Suprapubic skin (tissue), 3 donors: ENCODE measurements at regions not wholly inside any gene's neighbourhood (a gene's known extent, or its start where the extent isn't known, plus 50 kb on each side); places are given as distances from the start of the nearest gene placed in this dataset.

Experiments
- POLR2AphosphoS5 ChIP-seq, 3 donors: sonication (generic); formaldehyde crosslinking; IDR thresholded peaks; one replicate each; pipeline ENCODE4 v1.6.1; 2017; ENCODE audit warnings: antibody characterized with exemption in 3 of 3
- TF ChIP-seq, protein P1 (sequence below), 2 donors: fragments of 200-600 bp in 1 of 2; fragments of 450-650 bp in 1 of 2; sonication (generic) in 1 of 2; IDR thresholded peaks; one replicate each; pipeline ENCODE4 v1.5.1; 2016 to 2019; ENCODE audit warnings: antibody characterized with exemption in 2 of 2, mild to moderate bottlenecking in 1 of 2, moderate library complexity in 1 of 2

GRCh38 chr12:126507231-126507630 is 1442.0 kb downstream of the AACS start:
- TF ChIP-seq, protein P1, sequence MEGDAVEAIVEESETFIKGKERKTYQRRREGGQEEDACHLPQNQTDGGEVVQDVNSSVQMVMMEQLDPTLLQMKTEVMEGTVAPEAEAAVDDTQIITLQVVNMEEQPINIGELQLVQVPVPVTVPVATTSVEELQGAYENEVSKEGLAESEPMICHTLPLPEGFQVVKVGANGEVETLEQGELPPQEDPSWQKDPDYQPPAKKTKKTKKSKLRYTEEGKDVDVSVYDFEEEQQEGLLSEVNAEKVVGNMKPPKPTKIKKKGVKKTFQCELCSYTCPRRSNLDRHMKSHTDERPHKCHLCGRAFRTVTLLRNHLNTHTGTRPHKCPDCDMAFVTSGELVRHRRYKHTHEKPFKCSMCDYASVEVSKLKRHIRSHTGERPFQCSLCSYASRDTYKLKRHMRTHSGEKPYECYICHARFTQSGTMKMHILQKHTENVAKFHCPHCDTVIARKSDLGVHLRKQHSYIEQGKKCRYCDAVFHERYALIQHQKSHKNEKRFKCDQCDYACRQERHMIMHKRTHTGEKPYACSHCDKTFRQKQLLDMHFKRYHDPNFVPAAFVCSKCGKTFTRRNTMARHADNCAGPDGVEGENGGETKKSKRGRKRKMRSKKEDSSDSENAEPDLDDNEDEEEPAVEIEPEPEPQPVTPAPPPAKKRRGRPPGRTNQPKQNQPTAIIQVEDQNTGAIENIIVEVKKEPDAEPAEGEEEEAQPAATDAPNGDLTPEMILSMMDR (IDR thresholded peaks at IDR 0.05): no peak
- TF ChIP-seq POLR2AphosphoS5 (IDR thresholded peaks at IDR 0.05): no peak
